ENCODE measurements at regions not wholly inside any gene's neighbourhood (a gene's known extent, or its start where the extent isn't known, plus 50 kb on each side); places are given as distances from the start of the nearest gene placed in this dataset.
"Not testable (repeated sequence)": the region's sequence is repeated elsewhere in the genome, so short reads cannot be mapped to it uniquely, and the experiment has no call there.

- no peak for TF ChIP-seq IRF3 (IDR thresholded peaks at IDR 0.05; ENCODE audit: low read depth, low read length)
- TF ChIP-seq NRF1 (IDR thresholded peaks at IDR 0.05; ENCODE audit: low read depth, low read length), result no peak
Measured at GRCh38 chr13:22926748-22927400, 253.9 kb upstream of the SGCG start (continued).

GRCh38 chr13:22927845-22928244 lies 252.9 kb upstream of the SGCG start:
- H3K4me1 ChIP-seq (ENCODE audit: control insufficient read depth in 1 of 2, insufficient read depth in 2 of 2, low read depth in 1 of 2, low read length in 1 of 2); CTCF ChIA-PET; POLR2A ChIA-PET; H3K9me2 ChIP-seq; H3K79me2 ChIP-seq (ENCODE audit: insufficient read depth); DNase-seq; H2AFZ ChIP-seq (ENCODE audit: low read depth); H3K36me3 ChIP-seq (replicated peaks in 1 of 2; ENCODE audit: control insufficient read depth in 1 of 2, insufficient read depth in 2 of 2, low read length in 1 of 2); H3F3A ChIP-seq (replicated peaks; ENCODE audit: insufficient read depth); H3K4me3 ChIP-seq (ENCODE audit: low read depth in 2 of 2, low read length in 1 of 2); H3K9me3 ChIP-seq; H3K27ac ChIP-seq (ENCODE audit: low read depth in 2 of 2, low read length in 1 of 2); H3K27me3 ChIP-seq (ENCODE audit: insufficient read depth); H3K4me2 ChIP-seq; H3K9ac ChIP-seq; H4K20me1 ChIP-seq (ENCODE audit: insufficient read depth): not testable (repeated sequence)
- WGBS (ENCODE audit: low lambda C conversion rate), result 53% methylated on average over 2 of the region's 4 CpGs

GRCh38 chr13:22929381-22930126 lies 251.2 kb upstream of the SGCG start:
- Histone ChIP-seq H3K4me1 (ENCODE audit: control insufficient read depth in 1 of 2, insufficient read depth in 2 of 2, low read depth in 1 of 2, low read length in 1 of 2) (no peaks in the 10 kb centered on the region), H3K9ac (no peak overlapping the region), H3K4me3 (ENCODE audit: low read depth in 2 of 2, low read length in 1 of 2) (no peak overlapping the region), H2AFZ (ENCODE audit: low read depth) (no peak overlapping the region), H3K27ac (ENCODE audit: low read depth in 2 of 2, low read length in 1 of 2) (no peak overlapping the region), H4K20me1 (ENCODE audit: insufficient read depth) (no peaks in the 10 kb centered on the region), H3K4me2 (no peak overlapping the region), H3K79me2 (ENCODE audit: insufficient read depth) (no peaks in the 10 kb centered on the region), H3K9me2 (no peaks in the 10 kb centered on the region), H3F3A (replicated peaks; ENCODE audit: insufficient read depth) (no peaks in the 10 kb centered on the region), H3K36me3 (replicated peaks in 1 of 2; ENCODE audit: control insufficient read depth in 1 of 2, insufficient read depth in 2 of 2, low read length in 1 of 2) (no peaks in the 10 kb centered on the region), H3K9me3 (no peaks in the 10 kb centered on the region), H3K27me3 (ENCODE audit: insufficient read depth) (no peaks in the 10 kb centered on the region; the same call in 1 of the 2 replicates)
- CTCF ChIA-PET, result no interaction called here
- POLR2A ChIA-PET, result no interaction called here
- no peak for DNase-seq
- 8% methylated on average over 7 of the region's 7 CpGs for WGBS (ENCODE audit: low lambda C conversion rate)
- TF ChIP-seq EP300 (IDR thresholded peaks at IDR 0.05; ENCODE audit: borderline replicate concordance in 1 of 2, low read depth in 1 of 2, low read length in 1 of 2), result no peak
- TF ChIP-seq MEF2A (IDR thresholded peaks at IDR 0.05; ENCODE audit: borderline replicate concordance, low read depth), result no peak
- TF ChIP-seq RCOR1 (IDR thresholded peaks at IDR 0.05; ENCODE audit: low read length), result no peak
- no peak for TF ChIP-seq NFIC (IDR thresholded peaks at IDR 0.05; ENCODE audit: borderline replicate concordance)
- no peak for TF ChIP-seq NRF1 (IDR thresholded peaks at IDR 0.05; ENCODE audit: low read depth, low read length)
- TF ChIP-seq CHD2 (IDR thresholded peaks at IDR 0.05; ENCODE audit: low read length, partially characterized antibody), result no peak
- no peak for TF ChIP-seq FOXJ3 (CRISPR knock-in tag; IDR thresholded peaks at IDR 0.05)
- TF ChIP-seq PBX3 (IDR thresholded peaks at IDR 0.05), result no peak
- TF ChIP-seq EZH2phosphoT487 (IDR thresholded peaks at IDR 0.05; ENCODE audit: borderline replicate concordance, low read depth), result no peak
- no peak for TF ChIP-seq MXI1 (IDR thresholded peaks at IDR 0.05; ENCODE audit: low read depth, low read length)
- no peak for TF ChIP-seq USF2 (IDR thresholded peaks at IDR 0.05; ENCODE audit: borderline replicate concordance, low read depth, low read length)
- no peak for TF ChIP-seq TCF12 (IDR thresholded peaks at IDR 0.05)
- TF ChIP-seq SMC3 (IDR thresholded peaks at IDR 0.05; ENCODE audit: low read depth, low read length), result no peak
- no peak for TF ChIP-seq RXRA (IDR thresholded peaks at IDR 0.05; ENCODE audit: borderline replicate concordance, low read depth)
- TF ChIP-seq TAF1 (IDR thresholded peaks at IDR 0.05; ENCODE audit: borderline replicate concordance, low read depth, low read length), result no peak
- TF ChIP-seq SIN3A (IDR thresholded peaks at IDR 0.05; ENCODE audit: borderline replicate concordance, low read depth, low read length), result no peak
- no peak for TF ChIP-seq USF1 (IDR thresholded peaks at IDR 0.05; ENCODE audit: borderline replicate concordance, low read depth)

Data from SK-N-SH (cell line).